Endothelial cell of umbilical vein (primary cell): ENCODE measurements at regions not wholly inside any gene's neighbourhood (a gene's known extent, or its start where the extent isn't known, plus 50 kb on each side); places are given as distances from the start of the nearest gene placed in this dataset.

Source experiments
- BruUV-seq: library from RNA; stranded (reverse); fragments of 400-500 nt; replicated peaks from 2 replicates; lab custom pipeline; 2021; lab: Mats Ljungman, UMichigan
- CTCF ChIA-PET: fragments of 300-600, 350-600 bp; sonication (Branson Sonifier 250); formaldehyde crosslinking; loops from one replicate; lab custom pipeline; 2021; ENCODE audit warnings: antibody characterized with exemption, inconsistent platforms; lab: Charles Lee
- POLR2A ChIA-PET: fragments of 300-600, 350-600 bp; sonication (Branson Sonifier 250); formaldehyde crosslinking; loops from one replicate; lab custom pipeline; 2021; ENCODE audit warnings: antibody characterized with exemption, inconsistent platforms; lab: Charles Lee
- DNase-seq: peaks from one replicate; pipeline ENCODE4 v3.0.0-alpha.2; 2011; ENCODE audit warnings: low read depth, low spot score
- FAIRE-seq: peaks from 2 replicates; lab custom pipeline; 2011; peaks lifted over from hg19 to GRCh38; lab: Jason Lieb, UNC
- H2AFZ ChIP-seq: 2 replicates; pipeline ENCODE4 v1.6.0; 2012; ENCODE audit warnings: low read depth, low read length, control low read depth, inconsistent platforms
- H3K27ac ChIP-seq: 2 replicates; pipeline ENCODE4 v1.5.1; 2011; ENCODE audit warnings: low read depth, mild to moderate bottlenecking, control low read depth, low read length, moderate library complexity; ENCODE audit not compliant: insufficient read depth
- H3K27me3 ChIP-seq, 2 experiments: 2 replicates each; pipeline versions ENCODE4 v1.6.0 to v1.6.1; 2011; ENCODE audit warnings: low read length in 2 of 2, mixed read lengths in 1 of 2; ENCODE audit not compliant: control insufficient read depth in 2 of 2, insufficient read depth in 2 of 2
- H3K36me3 ChIP-seq, 2 experiments: 2 replicates in 1 of 2; 3 replicates in 1 of 2; pipeline ENCODE4 v1.5.1; 2011; ENCODE audit warnings: low read length in 2 of 2, mild to moderate bottlenecking in 1 of 2, moderate library complexity in 1 of 2; ENCODE audit not compliant: control insufficient read depth in 2 of 2, insufficient read depth in 2 of 2; ENCODE audit errors: extremely low read depth in 1 of 2
- H3K4me1 ChIP-seq: 3 replicates; pipeline ENCODE4 v1.5.1; 2011; ENCODE audit warnings: mild to moderate bottlenecking, low read length; ENCODE audit not compliant: control insufficient read depth, insufficient read depth; ENCODE audit errors: extremely low read depth
- H3K4me2 ChIP-seq: 2 replicates; pipeline ENCODE4 v1.6.1; 2011; ENCODE audit warnings: low read length, control low read depth, mixed read lengths; ENCODE audit not compliant: insufficient read depth
- H3K4me3 ChIP-seq, 3 experiments: fragments of 200-600 bp in 1 of 3; sonication (generic), shearing (Covaris generic) in 1 of 3; replicated peaks in 1 of 3; 2 replicates each; pipeline ENCODE4 v1.5.1; 2011 to 2016; ENCODE audit warnings: control low read depth in 3 of 3, low read length in 3 of 3, mild to moderate bottlenecking in 2 of 3, inconsistent platforms in 1 of 3, low read depth in 1 of 3, moderate library complexity in 1 of 3; ENCODE audit not compliant: insufficient read depth in 1 of 3
- H3K79me2 ChIP-seq: 2 replicates; pipeline ENCODE4 v1.6.0; 2012; ENCODE audit warnings: low read length, inconsistent platforms; ENCODE audit not compliant: control insufficient read depth, insufficient read depth
- H3K9ac ChIP-seq: replicated peaks from 2 replicates; pipeline ENCODE3; 2011; ENCODE audit warnings: low read length, control low read depth; ENCODE audit not compliant: insufficient read depth; ENCODE audit errors: extremely low read depth
- H3K9me1 ChIP-seq: replicated peaks from 3 replicates; pipeline ENCODE4 v1.6.0; 2011; ENCODE audit warnings: mild to moderate bottlenecking, low read length; ENCODE audit not compliant: control insufficient read depth, insufficient read depth; ENCODE audit errors: extremely low read depth
- H3K9me3 ChIP-seq: replicated peaks from 2 replicates; pipeline ENCODE4 v1.5.1; 2012; ENCODE audit warnings: low read length, inconsistent platforms; ENCODE audit not compliant: control insufficient read depth, insufficient read depth
- H4K20me1 ChIP-seq: replicated peaks from 2 replicates; pipeline ENCODE3; 2011; ENCODE audit warnings: mild to moderate bottlenecking, low read length; ENCODE audit not compliant: control insufficient read depth, insufficient read depth; ENCODE audit errors: extremely low read depth
- MAX ChIP-seq: IDR thresholded peaks from 2 replicates; pipeline ENCODE4 v1.6.1; 2011; ENCODE audit not compliant: insufficient read depth, insufficient read length
- dilution Hi-C: fragments of 300-500 bp; cut with MboI; formaldehyde crosslinking; loops from one replicate; pipeline ENCODE4 v1.15.0; 2019; ENCODE audit warnings: low sequenced_read_pairs; ENCODE audit not compliant: extremely low pct_ligation_motif_present
- intact Hi-C: fragments of 100-400 bp; cut with micrococcal nuclease; formaldehyde crosslinking; loops from one replicate; pipeline ENCODE4 v1.10.0; 2022

DNA sequence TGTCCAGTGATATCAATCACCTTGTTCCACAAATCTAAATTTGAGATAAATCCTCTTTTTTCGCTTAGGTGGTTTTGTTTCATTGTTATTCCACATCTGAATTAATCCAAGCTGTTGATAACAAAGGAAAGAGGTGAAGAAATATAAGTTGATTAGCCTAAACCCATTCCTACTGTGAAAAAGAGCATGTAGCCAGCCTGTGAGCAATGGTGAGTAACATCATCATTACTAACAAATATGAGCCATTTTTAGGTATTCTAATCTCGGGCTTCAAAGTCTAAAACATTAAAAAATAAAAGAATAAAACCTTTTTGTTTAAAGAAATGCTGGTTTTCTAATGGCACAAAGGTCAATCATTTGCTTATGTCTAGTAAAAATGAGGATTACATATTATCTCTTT lies 52.1 kb upstream of the P3H2 start:
- dilution Hi-C loops: no loop called here
- H3K4me1 ChIP-seq: no peaks in the 10 kb centered on the region
- no TSS peak for BruUV-seq
- H3K27me3 ChIP-seq: peaks cover 2% of the 10 kb centered on the region in 2 experiments
- no peaks in the 10 kb centered on the region for H3K36me3 ChIP-seq
- ChIA-PET POLR2A (no interaction called here), CTCF (interaction anchor here (1.3 kb wide), 1 partner anchor 286 kb away, joined by 3 read pairs; no protein-coding TSS in a partner anchor)
- H2AFZ ChIP-seq: no peak overlapping the region
- H3K9ac ChIP-seq: no peak overlapping the region
- no peaks in the 10 kb centered on the region for H3K9me1 ChIP-seq
- no peak for FAIRE-seq
- H3K4me2 ChIP-seq: no peak overlapping the region
- DNase-seq: no peak
- no peaks in the 10 kb centered on the region for H3K79me2 ChIP-seq
- no peak overlapping the region for H3K27ac ChIP-seq
- H4K20me1 ChIP-seq: no peaks in the 10 kb centered on the region
- H3K9me3 ChIP-seq: no peaks in the 10 kb centered on the region
- no peak overlapping the region for H3K4me3 ChIP-seq
- intact Hi-C loops: no loop called here
- TF ChIP-seq MAX: no peak
